Stimulated activated CD8-positive, alpha-beta memory T cell treated with anti-CD3 and anti-CD28 coated beads, Interleukin-4, amount 100 ng/mL, for 1 hour (primary cell): ENCODE measurements at regions not wholly inside any gene's neighbourhood (a gene's known extent, or its start where the extent isn't known, plus 50 kb on each side); places are given as distances from the start of the nearest gene placed in this dataset.
A peak's percentile ranks its signal among the peaks of the same experiment; 100 is the strongest.

Experiments used
- DNase-seq, 2 donors: peaks; one replicate each; pipeline ENCODE4 v3.0.0-alpha.2; 2020; ENCODE audit warnings: low read depth in 2 of 2, low spot score in 1 of 2

DNA sequence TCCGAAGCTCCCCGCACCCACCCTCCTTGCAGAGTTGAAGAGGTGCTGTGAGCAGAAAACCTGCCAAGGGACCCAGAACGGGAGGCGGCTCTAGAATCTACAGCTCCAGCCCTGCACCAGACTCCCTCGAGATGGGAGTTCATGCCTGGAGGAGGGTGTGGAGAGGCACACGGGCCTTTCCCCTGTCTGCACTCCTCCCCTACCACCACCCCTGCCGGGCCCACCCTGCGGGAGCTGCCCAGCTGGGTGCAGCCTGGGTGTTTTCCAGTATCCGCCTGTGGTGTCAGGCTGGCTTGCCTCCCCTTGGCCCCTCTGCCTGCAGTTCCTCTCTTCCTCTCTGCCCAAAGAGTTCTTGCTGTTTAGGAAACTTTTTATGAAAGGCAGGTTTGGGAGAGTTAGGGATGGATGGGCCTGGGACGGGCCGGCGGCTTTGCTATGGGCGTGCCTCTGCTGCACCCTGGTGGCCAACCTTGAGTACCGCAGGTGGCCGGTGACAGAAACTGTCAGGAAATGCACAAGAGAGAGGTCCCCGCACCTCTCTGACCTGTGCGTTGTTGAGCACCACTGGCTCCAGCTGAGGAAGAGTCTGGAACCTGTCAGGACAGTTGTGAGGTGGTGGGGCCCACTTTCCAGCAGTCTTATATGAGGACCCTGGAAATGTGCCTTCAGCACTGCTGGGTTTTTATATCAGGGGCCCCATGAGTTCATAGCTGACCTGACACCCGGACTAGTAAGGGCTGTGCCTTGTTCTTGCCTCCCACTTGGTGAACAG lies 354.1 kb downstream of the SEC14L1 start:
- peak; percentile 52 to 56 for DNase-seq

DNA sequence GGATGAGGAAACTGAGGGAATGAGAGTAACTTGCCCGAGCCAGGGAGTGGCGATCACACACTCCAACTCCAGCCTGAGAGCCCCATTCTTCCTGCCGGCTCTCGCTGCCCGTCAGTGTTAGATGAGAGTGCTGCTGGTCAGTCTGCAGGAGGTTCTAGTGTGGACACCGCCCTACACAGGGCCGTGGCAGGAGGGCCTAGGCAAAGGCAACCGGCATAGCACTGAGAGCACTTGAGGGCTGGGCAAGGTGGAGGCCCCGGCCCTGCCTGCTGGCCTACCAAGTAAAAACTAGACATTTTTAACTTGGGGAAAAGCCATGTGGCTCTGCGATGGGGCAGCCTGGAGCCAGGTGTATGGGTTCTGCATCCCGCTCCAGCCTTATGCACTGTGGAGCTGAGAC lies 354.8 kb downstream of the SEC14L1 start:
- no peak for DNase-seq

- no peak for DNase-seq
Observed at GRCh38 chr17:77496401-77496801, 355.6 kb downstream of the SEC14L1 start.

- DNase-seq = no peak
Observed at GRCh38 chr17:77496831-77497577, 356.2 kb downstream of the SEC14L1 start.

- DNase-seq = no peak
Observed at GRCh38 chr17:77497578-77497934, 356.8 kb downstream of the SEC14L1 start.

GRCh38 chr17:77498091-77498741 lies 357.4 kb downstream of the SEC14L1 start:
- DNase-seq = no peak

DNA sequence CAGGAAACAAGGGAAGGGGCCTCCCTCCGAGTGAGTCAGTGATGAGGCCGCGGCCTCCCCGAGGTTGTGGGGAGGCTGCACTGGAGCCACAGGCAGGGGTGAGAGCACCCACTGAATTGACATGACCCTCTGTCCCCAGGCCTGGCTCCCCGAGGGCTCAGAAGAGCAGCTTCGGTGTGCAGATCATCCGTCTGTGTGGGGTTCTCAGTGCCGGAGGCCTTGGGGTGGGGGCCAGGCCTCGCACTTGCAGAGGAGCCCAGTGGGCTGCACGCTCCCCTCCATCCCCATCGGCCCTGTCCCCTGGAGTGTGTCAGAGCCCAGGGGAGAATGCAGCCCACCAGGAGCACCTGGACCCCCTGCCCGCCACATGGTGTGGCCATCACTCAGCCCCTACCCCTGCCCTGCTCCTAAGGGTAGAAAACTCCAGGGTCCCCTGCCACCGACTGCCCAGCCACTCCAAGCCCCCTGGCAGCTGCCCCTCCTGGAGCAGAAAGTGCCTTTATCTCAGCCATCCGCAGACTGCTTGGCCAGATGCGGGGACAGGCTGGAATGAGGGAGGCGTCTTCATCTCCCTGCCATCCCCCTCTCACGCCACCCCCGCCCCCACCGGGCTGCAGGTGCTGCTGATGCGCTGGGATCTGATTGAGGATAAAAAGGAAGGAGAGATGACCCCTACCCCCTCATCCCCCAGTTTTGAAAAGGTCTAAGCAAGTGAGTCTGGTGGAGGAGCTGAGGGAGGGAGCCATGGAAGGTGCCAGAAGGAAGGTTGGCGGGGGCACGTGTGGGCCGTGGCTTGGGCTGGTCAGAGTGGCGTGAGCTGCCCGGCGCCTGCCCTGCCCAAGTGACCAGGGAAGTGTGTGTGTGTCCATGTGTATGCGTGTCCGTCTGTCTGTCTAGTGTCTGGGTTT lies 358.3 kb downstream of the SEC14L1 start:
- no peak for DNase-seq

- DNase-seq = no peak
Observed at GRCh38 chr17:77499699-77500435, 359.1 kb downstream of the SEC14L1 start.

GRCh38 chr17:77501101-77501566 lies 360.4 kb downstream of the SEC14L1 start:
- DNase-seq = no peak

- no peak for DNase-seq
Observed at GRCh38 chr17:77501751-77502625, 361.2 kb downstream of the SEC14L1 start.

DNA sequence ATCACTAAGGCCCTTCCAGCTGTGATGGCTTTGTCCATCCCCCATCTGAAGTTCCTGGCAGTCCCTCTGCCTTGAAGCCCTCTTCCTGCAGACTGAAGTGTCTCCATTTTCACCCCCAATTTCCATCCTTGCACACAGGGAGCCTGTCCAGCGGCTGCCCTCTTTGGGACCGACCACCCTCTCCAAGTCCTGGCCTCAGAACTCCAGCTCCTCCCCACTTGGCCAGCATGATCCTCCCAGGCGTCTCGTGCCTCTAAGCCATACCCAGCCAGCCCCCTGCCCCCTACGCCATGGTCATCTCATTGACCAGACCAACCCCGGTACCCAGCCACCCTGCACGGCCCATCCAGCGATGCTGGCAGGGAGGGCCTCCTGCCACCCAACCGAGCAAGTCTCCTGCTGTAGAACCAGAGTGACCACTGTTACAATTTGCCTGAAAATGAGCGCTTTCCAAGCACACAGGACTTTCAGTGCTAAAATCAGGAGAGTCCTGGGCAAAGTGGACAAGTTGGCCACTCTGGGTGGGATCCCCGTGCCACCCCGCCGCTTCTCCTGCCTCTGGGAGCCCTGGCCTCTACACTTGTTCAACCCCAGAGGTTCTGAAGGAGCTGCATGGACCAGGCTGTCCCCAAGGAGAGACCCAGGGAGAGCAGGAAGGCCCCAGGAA lies 362.0 kb downstream of the SEC14L1 start:
- no peak for DNase-seq

DNA sequence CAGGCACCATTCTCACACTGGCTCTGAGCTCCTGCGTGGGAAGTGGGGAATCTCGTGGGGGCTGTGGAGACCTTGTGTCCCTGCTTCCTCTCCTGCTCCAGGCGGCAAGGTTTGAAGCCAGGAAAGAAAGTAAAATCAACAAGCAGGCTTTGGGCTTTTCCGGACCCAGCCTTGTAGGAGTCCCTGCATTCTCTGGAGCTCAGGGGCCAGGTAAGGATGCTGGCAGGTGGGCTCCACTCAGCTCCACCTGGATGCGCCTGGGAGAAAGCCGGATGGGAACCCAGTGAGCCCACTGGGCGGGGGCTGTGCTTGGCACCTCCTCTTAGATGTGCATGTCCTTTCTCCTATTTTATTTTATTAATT lies 362.5 kb downstream of the SEC14L1 start:
- no peak for DNase-seq

- no peak for DNase-seq
Observed at GRCh38 chr17:77503916-77504651, 363.3 kb downstream of the SEC14L1 start.

DNA sequence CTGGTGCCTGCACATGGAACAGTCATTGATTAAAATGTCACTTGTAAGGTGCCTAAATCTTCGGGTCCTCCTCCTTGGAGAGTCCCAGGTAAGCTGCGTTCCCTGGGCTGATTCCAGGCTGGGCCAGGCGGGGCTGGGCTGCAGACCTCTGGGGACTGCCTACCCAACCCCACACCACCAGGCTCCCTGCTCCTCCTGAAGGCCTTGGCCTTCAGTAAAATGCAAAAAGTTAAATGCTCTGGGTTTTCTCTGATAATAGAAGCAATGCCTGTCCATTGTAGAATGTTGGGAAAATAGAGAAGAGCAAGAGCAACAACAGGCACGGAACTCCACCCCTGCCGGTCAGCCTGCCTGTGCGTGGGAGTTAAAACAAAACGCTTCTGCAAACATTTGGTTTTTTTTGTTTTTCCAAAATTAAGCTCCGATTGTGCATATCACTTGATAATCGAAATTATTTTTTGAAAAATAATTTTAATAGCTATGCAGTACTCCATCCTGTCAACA lies 363.9 kb downstream of the SEC14L1 start:
- DNase-seq = no peak

DNA sequence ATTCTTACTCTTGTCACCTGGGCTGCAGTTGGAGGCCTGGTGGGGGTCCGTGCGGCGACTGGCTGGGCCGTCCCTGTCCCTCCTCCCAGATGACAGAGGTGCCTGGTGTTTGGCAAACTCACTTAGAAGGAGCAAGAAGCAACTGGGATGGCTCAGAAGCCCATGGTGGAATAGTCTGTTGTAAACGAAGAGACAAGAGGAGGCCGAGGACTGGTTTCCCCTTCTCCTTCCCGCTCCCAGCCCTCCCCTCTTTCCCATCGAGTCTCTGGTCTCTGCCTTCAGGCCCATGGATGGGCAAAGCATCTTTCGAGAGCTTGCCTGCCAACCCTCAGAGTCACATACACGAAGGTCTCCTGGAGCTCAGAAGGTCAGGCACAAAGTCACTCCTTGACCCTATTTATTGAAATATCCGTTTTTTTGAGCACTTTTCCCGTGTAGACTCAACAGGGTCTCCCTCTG lies 364.4 kb downstream of the SEC14L1 start:
- DNase-seq = no peak

- DNase-seq = no peak
Observed at GRCh38 chr17:77506371-77506991, 365.7 kb downstream of the SEC14L1 start.

GRCh38 chr17:77507111-77507885 lies 366.5 kb downstream of the SEC14L1 start:
- no peak for DNase-seq
